ENCODE measurements at regions not wholly inside any gene's neighbourhood (a gene's known extent, or its start where the extent isn't known, plus 50 kb on each side); places are given as distances from the start of the nearest gene placed in this dataset.

DNA sequence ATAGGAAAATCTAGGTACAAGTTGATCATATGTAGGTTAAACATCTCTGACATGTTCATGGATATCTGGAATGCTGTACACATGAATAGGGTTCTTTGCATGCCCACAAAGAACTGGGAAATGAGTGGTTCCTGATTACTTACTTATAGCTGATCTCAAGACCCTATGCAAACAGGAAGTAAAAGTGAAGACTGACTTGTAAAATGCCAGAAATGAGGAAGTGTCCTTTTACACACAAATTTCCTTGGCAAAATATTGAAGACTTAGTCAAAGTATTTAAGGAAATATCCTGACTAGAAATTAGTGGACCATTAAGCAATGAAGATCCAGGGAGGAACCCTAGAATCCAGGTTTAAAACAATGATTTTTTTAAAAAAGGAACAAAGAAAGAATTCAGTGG is 203.7 kb upstream of the DLGAP1 start:
- H3K9me2 ChIP-seq (ENCODE audit: insufficient read depth, low read length): no peaks in the 10 kb centered on the region

DNA sequence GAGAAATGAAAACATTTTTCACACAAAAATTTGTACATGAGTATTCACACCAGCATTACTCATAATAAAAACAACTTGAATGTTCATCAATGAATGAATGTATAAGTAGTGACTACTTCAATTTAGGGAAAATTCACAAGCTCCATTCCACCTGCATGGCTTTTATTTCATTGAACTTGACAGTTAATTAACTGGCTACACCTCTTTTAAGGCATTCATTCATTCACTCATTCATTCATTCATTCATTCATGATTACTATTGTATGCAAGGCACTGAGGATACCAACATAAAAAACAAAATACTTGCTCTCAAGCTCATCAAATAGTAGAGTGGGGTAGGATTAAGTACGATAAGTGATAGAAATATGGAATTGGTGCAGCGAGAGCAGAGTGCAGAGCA is 198.3 kb upstream of the DLGAP1 start:
- Histone ChIP-seq H3K36me3 (ENCODE audit: insufficient read depth, low read length) (no peaks in the 10 kb centered on the region), H3K9me2 (ENCODE audit: insufficient read depth, low read length) (no peaks in the 10 kb centered on the region), H3K4me2 (ENCODE audit: low read length) (no peak overlapping the region), H4K20me1 (ENCODE audit: insufficient read depth) (no peaks in the 10 kb centered on the region), H3K9me3 (ENCODE audit: low read length) (no peaks in the 10 kb centered on the region), H3F3A (ENCODE audit: insufficient read depth, low read length, poor library complexity, severe bottlenecking) (no peaks in the 10 kb centered on the region), H3K27ac (ENCODE audit: low read length) (no peak overlapping the region), H3K27me3 (ENCODE audit: insufficient read depth, low read depth, low read length) (no peaks in the 10 kb centered on the region), H3K4me3 (ENCODE audit: low read length) (no peak overlapping the region), H3K79me2 (replicated peaks; ENCODE audit: insufficient read depth, low read length) (no peaks in the 10 kb centered on the region), H3K9ac (ENCODE audit: low read length) (no peak overlapping the region), H2AFZ (ENCODE audit: low read depth, low read length) (no peak overlapping the region)
- no peak for TF ChIP-seq MXI1 (conservative IDR thresholded peaks at IDR 0.05; ENCODE audit: poor library complexity, severe bottlenecking)
- TF ChIP-seq SMC3 (conservative IDR thresholded peaks at IDR 0.05; ENCODE audit: poor library complexity): no peak
- TF ChIP-seq, protein P1, sequence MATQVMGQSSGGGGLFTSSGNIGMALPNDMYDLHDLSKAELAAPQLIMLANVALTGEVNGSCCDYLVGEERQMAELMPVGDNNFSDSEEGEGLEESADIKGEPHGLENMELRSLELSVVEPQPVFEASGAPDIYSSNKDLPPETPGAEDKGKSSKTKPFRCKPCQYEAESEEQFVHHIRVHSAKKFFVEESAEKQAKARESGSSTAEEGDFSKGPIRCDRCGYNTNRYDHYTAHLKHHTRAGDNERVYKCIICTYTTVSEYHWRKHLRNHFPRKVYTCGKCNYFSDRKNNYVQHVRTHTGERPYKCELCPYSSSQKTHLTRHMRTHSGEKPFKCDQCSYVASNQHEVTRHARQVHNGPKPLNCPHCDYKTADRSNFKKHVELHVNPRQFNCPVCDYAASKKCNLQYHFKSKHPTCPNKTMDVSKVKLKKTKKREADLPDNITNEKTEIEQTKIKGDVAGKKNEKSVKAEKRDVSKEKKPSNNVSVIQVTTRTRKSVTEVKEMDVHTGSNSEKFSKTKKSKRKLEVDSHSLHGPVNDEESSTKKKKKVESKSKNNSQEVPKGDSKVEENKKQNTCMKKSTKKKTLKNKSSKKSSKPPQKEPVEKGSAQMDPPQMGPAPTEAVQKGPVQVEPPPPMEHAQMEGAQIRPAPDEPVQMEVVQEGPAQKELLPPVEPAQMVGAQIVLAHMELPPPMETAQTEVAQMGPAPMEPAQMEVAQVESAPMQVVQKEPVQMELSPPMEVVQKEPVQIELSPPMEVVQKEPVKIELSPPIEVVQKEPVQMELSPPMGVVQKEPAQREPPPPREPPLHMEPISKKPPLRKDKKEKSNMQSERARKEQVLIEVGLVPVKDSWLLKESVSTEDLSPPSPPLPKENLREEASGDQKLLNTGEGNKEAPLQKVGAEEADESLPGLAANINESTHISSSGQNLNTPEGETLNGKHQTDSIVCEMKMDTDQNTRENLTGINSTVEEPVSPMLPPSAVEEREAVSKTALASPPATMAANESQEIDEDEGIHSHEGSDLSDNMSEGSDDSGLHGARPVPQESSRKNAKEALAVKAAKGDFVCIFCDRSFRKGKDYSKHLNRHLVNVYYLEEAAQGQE (IDR thresholded peaks at IDR 0.05; ENCODE audit: borderline replicate concordance): no peak

More for the DNA sequence above, 203.7 kb upstream of the DLGAP1 start:
- H3K4me3 ChIP-seq (ENCODE audit: low read length): no peak overlapping the region
- H4K20me1 ChIP-seq (ENCODE audit: insufficient read depth): no peaks in the 10 kb centered on the region
- H3K4me2 ChIP-seq (ENCODE audit: low read length): no peak overlapping the region
- H3F3A ChIP-seq (ENCODE audit: insufficient read depth, low read length, poor library complexity, severe bottlenecking): no peaks in the 10 kb centered on the region
- no peak overlapping the region for H2AFZ ChIP-seq (ENCODE audit: low read depth, low read length)
- no peaks in the 10 kb centered on the region for H3K79me2 ChIP-seq (replicated peaks; ENCODE audit: insufficient read depth, low read length)
- H3K9ac ChIP-seq (ENCODE audit: low read length): no peak overlapping the region
- TF ChIP-seq SMC3 (conservative IDR thresholded peaks at IDR 0.05; ENCODE audit: poor library complexity) (no peak), EP300 (conservative IDR thresholded peaks at IDR 0.05; ENCODE audit: poor library complexity, severe bottlenecking) (no peak), POLR2AphosphoS5 (IDR thresholded peaks at IDR 0.05) (no peak)
- TF ChIP-seq, protein P2, sequence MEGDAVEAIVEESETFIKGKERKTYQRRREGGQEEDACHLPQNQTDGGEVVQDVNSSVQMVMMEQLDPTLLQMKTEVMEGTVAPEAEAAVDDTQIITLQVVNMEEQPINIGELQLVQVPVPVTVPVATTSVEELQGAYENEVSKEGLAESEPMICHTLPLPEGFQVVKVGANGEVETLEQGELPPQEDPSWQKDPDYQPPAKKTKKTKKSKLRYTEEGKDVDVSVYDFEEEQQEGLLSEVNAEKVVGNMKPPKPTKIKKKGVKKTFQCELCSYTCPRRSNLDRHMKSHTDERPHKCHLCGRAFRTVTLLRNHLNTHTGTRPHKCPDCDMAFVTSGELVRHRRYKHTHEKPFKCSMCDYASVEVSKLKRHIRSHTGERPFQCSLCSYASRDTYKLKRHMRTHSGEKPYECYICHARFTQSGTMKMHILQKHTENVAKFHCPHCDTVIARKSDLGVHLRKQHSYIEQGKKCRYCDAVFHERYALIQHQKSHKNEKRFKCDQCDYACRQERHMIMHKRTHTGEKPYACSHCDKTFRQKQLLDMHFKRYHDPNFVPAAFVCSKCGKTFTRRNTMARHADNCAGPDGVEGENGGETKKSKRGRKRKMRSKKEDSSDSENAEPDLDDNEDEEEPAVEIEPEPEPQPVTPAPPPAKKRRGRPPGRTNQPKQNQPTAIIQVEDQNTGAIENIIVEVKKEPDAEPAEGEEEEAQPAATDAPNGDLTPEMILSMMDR (IDR thresholded peaks at IDR 0.05; ENCODE audit: poor library complexity, severe bottlenecking): no peak
- H3K27me3 ChIP-seq (ENCODE audit: insufficient read depth, low read depth, low read length): no peaks in the 10 kb centered on the region
- no peaks in the 10 kb centered on the region for H3K9me3 ChIP-seq (ENCODE audit: low read length)
- no peak overlapping the region for H3K27ac ChIP-seq (ENCODE audit: low read length)
- no peaks in the 10 kb centered on the region for H3K36me3 ChIP-seq (ENCODE audit: insufficient read depth, low read length)

DNA sequence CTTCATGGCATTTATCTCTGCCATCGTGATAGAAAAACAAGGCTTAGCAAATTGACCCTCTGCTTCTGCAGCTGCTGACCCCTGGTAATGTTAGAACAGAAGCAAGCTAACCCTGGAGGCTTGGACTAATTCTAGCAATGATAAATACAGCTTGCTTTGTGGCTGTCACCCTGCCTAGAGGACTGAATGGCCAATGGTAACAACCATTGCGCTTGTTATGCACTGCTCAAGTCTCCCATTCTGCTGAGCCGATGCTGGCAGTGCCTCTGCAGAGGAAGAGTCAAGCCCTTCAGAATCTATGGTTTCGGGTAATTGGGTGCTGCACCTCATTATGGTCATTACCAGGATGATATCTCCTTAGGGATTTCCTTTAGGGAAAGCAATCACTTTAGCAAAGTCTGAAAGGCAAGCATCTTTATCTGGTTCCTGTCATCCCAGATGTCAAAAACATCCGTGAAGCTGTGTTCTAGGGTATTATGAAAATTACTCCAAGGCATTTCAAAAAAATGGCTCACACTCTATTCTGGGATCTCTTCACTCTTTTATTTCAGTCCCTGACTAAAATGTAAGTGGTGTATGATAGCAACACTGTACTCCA is 186.8 kb upstream of the DLGAP1 start:
- Histone ChIP-seq H3K4me2 (ENCODE audit: low read length) (no peak overlapping the region), H3K9ac (ENCODE audit: low read length) (no peak overlapping the region), H3K27me3 (ENCODE audit: insufficient read depth, low read depth, low read length) (no peaks in the 10 kb centered on the region), H3K9me2 (ENCODE audit: insufficient read depth, low read length) (no peaks in the 10 kb centered on the region), H3K9me3 (ENCODE audit: low read length) (no peaks in the 10 kb centered on the region), H4K20me1 (ENCODE audit: insufficient read depth) (no peaks in the 10 kb centered on the region), H3F3A (ENCODE audit: insufficient read depth, low read length, poor library complexity, severe bottlenecking) (no peaks in the 10 kb centered on the region), H3K4me3 (ENCODE audit: low read length) (peak overlapping the region; percentile 16), H3K79me2 (replicated peaks; ENCODE audit: insufficient read depth, low read length) (no peaks in the 10 kb centered on the region), H3K27ac (ENCODE audit: low read length) (peak overlapping the region; percentile 13), H3K36me3 (ENCODE audit: insufficient read depth, low read length) (no peaks in the 10 kb centered on the region), H2AFZ (ENCODE audit: low read depth, low read length) (no peak overlapping the region)
- peak; percentile 53 for TF ChIP-seq POLR2AphosphoS5 (IDR thresholded peaks at IDR 0.05)
- peak; percentile 80 for TF ChIP-seq EP300 (conservative IDR thresholded peaks at IDR 0.05; ENCODE audit: poor library complexity, severe bottlenecking)
- TF ChIP-seq RAD21 (conservative IDR thresholded peaks at IDR 0.05): no peak
- TF ChIP-seq, protein P1 (IDR thresholded peaks at IDR 0.05; ENCODE audit: borderline replicate concordance): peak; percentile 40

Measured in neural cell (in vitro differentiated cells).